Lower lobe of right lung (tissue), 2 donors: ENCODE measurements at regions not wholly inside any gene's neighbourhood (a gene's known extent, or its start where the extent isn't known, plus 50 kb on each side); places are given as distances from the start of the nearest gene placed in this dataset.
A peak's percentile ranks its signal among the peaks of the same experiment; 100 is the strongest.

ENCODE experiments used
- ATAC-seq, 2 donors: fragments of 200-7000 bp; cut with Tn5 transposase; one replicate each; pipeline ENCODE4 v1.9.1; 2020 to 2022; ENCODE audit warnings: mild to moderate bottlenecking in 2 of 2, moderate library complexity in 2 of 2
- DNase-seq: peaks from one replicate; pipeline ENCODE4 v3.0.0-alpha.2; 2020
- H3K27ac ChIP-seq: fragments of 200-600 bp; one replicate; pipeline ENCODE4 v1.8.0; 2022
- H3K27me3 ChIP-seq: fragments of 200-600 bp; one replicate; pipeline ENCODE4 v1.8.0; 2022; ENCODE audit warnings: low read depth
- H3K36me3 ChIP-seq: fragments of 200-600 bp; one replicate; pipeline ENCODE4 v1.8.0; 2022; ENCODE audit warnings: mild to moderate bottlenecking
- H3K4me1 ChIP-seq: fragments of 200-600 bp; one replicate; pipeline ENCODE4 v1.8.0; 2022
- H3K4me3 ChIP-seq: fragments of 200-600 bp; one replicate; pipeline ENCODE4 v1.8.0; 2022; ENCODE audit warnings: mild to moderate bottlenecking
- H3K9me3 ChIP-seq: fragments of 200-600 bp; one replicate; pipeline ENCODE4 v1.8.0; 2022
- intact Hi-C: fragments of 100-400 bp; cut with DNase I; formaldehyde crosslinking; loops from one replicate; pipeline ENCODE4 v1.11.0; 2022
- TF ChIP-seq, protein P1 (sequence below): fragments of 200-600 bp; IDR thresholded peaks from one replicate; pipeline ENCODE4 v1.8.0; 2022; ENCODE audit warnings: antibody characterized with exemption, mild to moderate bottlenecking
- donor health status: DM: no; HTN: yes; CAD: no; lungs with severe emphysema.

DNA sequence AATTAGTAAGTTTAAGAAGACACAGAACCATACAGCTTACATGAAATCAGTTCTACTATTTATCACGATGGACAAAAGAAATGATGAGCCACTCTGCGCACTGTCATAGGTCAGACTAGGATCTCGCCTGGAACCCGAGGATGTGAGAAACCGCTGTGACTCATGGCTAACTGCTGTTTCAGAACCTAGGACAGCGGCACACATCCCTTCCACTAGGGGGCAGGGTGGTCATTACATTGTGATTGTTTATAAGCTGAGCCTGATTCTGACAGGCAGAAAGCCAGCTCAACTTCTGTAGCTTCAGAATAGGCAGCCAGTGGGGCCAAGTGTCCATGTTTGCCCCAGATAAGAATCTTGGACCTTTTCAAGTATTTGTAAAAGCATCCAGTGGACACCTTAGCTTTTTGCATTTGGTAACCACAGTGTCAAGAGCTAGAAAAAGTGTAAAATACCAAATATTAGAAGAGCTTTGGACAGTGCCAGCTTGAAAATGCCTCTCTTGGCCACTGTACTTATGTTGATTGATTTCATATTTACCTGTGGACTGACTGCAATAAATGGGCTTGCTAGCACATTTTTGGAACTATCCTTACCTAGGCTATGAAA is 115.8 kb downstream of the KBTBD8 start:
- peak; percentile 84 to 90 for ATAC-seq
- TF ChIP-seq, protein P1, sequence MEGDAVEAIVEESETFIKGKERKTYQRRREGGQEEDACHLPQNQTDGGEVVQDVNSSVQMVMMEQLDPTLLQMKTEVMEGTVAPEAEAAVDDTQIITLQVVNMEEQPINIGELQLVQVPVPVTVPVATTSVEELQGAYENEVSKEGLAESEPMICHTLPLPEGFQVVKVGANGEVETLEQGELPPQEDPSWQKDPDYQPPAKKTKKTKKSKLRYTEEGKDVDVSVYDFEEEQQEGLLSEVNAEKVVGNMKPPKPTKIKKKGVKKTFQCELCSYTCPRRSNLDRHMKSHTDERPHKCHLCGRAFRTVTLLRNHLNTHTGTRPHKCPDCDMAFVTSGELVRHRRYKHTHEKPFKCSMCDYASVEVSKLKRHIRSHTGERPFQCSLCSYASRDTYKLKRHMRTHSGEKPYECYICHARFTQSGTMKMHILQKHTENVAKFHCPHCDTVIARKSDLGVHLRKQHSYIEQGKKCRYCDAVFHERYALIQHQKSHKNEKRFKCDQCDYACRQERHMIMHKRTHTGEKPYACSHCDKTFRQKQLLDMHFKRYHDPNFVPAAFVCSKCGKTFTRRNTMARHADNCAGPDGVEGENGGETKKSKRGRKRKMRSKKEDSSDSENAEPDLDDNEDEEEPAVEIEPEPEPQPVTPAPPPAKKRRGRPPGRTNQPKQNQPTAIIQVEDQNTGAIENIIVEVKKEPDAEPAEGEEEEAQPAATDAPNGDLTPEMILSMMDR: peak; percentile 84

DNA sequence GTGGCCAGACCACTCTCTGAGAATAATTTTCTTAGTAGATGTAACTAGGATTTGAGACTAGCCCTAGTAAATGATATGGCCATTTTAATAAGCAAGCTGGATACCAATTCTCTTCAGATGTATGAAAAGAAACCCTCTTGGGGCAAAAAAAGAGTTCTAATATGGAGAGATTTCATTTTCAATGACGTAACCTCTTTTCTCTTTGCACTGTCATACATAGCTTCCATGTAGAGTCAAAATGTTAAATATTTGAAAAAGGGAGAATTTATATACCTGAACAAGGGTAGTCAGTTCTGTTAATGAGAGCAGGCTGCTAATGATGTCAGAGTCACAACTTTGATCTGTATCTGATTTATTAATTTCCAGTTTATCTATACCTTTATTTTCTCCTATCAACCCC is 120.0 kb downstream of the KBTBD8 start:
- DNase-seq (no peak), ATAC-seq (no peak)
- intact Hi-C loops: no loop called here
- no peak overlapping the region for H3K4me3 ChIP-seq
- no peaks in the 10 kb centered on the region for H3K4me1 ChIP-seq
- H3K27me3 ChIP-seq: peaks cover 5% of the 10 kb centered on the region
- no peaks in the 10 kb centered on the region for H3K9me3 ChIP-seq
- TF ChIP-seq, protein P1: no peak
- H3K36me3 ChIP-seq: no peaks in the 10 kb centered on the region
- no peak overlapping the region for H3K27ac ChIP-seq

More for the DNA sequence above, 115.8 kb downstream of the KBTBD8 start:
- peak; percentile 72 for DNase-seq
- Histone ChIP-seq H3K4me1 (no peaks in the 10 kb centered on the region), H3K36me3 (no peaks in the 10 kb centered on the region), H3K27me3 (peaks cover 5% of the 10 kb centered on the region), H3K27ac (no peak overlapping the region), H3K4me3 (no peak overlapping the region), H3K9me3 (no peaks in the 10 kb centered on the region)
- intact Hi-C loops: no loop called here

DNA sequence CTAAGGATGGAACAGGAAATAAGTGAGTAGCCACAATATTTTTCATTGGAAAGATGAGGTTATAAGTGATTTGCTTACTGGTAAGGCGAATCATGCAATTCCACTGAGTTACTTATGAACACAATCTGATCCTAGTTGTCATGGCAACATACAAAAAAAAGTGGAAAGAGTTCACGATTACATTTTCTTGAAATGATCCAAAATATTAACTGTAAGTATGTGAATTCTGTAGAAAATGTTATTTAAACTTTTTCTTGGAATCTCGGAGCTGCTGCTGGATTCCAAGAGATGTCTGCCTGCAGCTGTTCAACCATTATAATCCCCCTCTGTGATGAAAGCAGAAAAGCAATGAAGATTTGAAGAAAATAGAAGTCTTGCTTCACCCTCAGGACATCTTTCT is 120.5 kb downstream of the KBTBD8 start:
- H3K36me3 ChIP-seq: no peaks in the 10 kb centered on the region
- intact Hi-C loops: no loop called here
- H3K27ac ChIP-seq: no peak overlapping the region
- TF ChIP-seq, protein P1: no peak
- no peaks in the 10 kb centered on the region for H3K4me1 ChIP-seq
- H3K9me3 ChIP-seq: no peaks in the 10 kb centered on the region
- DNase-seq: no peak
- no peak for ATAC-seq
- peaks cover 5% of the 10 kb centered on the region for H3K27me3 ChIP-seq
- no peak overlapping the region for H3K4me3 ChIP-seq

DNA sequence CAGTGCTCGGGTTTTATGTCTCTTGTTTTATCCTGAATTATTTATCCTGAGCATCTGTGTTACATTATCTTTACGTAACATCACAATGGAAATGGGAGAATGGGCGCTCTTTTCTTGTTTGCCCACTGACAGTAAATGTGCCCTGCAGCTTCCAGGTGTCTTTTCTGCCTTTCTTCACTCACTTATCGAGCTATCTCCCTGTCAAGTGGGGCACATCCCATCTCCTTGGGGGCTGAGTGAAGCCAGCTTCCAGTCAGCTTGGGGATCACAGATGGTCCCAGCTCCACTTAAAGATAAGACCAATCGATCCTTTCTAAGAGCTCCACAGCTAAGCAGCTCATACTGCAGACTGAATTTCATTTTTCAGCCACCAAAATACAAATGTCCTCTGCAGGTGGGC is 125.8 kb downstream of the KBTBD8 start:
- intact Hi-C loops: no loop called here

DNA sequence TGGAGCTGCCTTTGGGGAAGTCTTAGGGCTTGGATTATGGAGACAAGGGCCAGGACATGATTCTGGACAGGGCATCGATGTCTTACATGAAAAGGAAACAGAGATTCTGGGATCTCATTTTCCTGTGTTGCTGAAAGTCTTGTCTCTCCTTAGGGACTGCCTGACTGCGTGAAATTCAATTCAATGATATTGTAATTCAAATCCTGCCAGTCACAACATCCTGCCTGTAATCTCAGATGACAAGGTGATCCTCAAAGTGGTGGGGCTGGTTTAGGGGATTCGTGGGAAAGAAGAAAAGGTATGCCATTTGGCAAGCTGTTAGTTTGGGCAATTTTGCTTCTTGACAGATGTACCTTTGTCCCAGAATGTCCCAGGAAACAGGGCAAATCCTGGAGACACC is 129.1 kb downstream of the KBTBD8 start:
- intact Hi-C loops: no loop called here
- TF ChIP-seq, protein P1: no peak
- no peak for ATAC-seq

More for the DNA sequence above, 125.8 kb downstream of the KBTBD8 start:
- Histone ChIP-seq H3K36me3 (no peaks in the 10 kb centered on the region), H3K27ac (no peak overlapping the region), H3K4me3 (no peak overlapping the region), H3K9me3 (peaks cover 18% of the 10 kb centered on the region), H3K4me1 (no peaks in the 10 kb centered on the region), H3K27me3 (no peaks in the 10 kb centered on the region)
- TF ChIP-seq, protein P1: no peak
- ATAC-seq (no peak), DNase-seq (no peak)

More for the DNA sequence above, 129.1 kb downstream of the KBTBD8 start:
- no peak for DNase-seq
- Histone ChIP-seq H3K27ac (no peak overlapping the region), H3K4me3 (no peak overlapping the region), H3K4me1 (no peaks in the 10 kb centered on the region), H3K27me3 (no peaks in the 10 kb centered on the region), H3K9me3 (peaks cover 18% of the 10 kb centered on the region), H3K36me3 (no peaks in the 10 kb centered on the region)
